ENCODE measurements at regions not wholly inside any gene's neighbourhood (a gene's known extent, or its start where the extent isn't known, plus 50 kb on each side); places are given as distances from the start of the nearest gene placed in this dataset.

DNA sequence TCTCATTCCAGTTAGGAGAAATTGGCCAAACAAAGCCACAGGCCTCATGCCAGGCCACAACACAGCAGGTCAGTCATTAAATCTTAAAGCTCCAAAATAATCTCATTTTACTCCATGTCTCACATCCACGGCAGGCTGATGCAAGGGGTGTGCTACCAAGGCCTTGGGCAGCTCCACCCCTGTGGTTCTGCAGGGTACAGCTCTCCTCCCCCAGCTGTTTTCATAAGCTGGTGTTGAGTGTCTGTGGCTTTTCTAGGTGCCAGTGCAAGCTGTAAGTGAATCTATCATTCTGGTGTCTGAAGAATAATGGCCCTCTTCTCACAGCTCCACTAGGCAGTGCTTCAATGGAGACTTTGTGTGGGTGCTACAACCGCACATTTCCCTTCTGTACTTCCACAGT is 949.2 kb downstream of the TECRL start:
- DNase-seq, result no peak

DNA sequence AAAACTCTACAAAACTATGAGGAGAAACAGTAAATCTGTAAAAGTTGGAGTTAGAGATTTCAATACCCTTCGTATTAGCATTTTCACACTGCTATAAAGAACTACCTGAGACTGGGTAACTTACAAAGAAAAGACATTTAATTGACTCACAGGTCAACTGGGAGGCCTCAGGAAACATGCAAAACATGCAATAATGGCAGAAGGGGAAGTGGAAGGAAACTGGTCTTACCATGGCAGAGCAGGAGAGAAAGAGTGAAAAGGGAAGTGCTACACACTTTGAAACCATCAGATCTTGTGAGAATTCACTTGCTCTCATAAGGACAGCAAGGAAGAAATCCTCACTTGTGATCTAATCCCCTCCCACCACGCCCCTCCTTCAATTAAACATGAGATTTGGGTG is 949.9 kb downstream of the TECRL start:
- DNase-seq, result no peak

DNA sequence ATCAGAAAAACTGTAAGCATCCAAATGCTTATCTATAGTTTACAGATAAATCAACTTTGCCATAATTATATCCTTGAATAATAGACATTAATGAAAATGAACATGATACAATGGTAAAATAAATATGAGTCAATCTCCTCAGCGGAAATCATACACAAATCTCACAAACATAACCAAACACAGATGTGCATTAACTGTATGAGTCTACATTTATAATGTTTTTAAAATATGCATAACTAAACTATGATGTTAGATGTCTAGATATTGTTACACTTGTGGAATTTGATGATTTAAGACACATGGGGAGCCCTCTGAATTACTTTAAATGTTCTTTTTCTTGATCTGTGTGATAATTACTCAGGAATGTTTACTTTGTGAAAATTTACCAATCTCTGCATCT is 951.2 kb downstream of the TECRL start:
- no peak for DNase-seq

DNA sequence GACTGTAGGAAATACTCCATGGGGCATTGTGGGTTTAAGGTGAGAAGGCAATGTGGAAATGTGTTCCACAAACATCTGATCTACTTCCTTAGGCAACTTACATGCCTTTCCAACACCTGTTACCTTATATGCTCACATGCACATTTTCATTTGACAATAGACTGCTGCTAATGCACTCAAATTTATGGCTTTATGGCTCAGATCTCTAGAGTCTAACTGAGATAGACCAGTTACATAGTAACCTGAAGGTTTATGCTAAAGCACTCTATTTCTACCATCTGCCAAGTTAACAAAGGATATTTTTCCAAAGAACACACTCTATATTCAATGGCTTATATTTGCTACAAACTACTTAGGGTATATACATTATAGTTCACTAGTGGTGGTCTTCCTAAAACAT is 969.0 kb downstream of the TECRL start:
- DNase-seq, result no peak

DNA sequence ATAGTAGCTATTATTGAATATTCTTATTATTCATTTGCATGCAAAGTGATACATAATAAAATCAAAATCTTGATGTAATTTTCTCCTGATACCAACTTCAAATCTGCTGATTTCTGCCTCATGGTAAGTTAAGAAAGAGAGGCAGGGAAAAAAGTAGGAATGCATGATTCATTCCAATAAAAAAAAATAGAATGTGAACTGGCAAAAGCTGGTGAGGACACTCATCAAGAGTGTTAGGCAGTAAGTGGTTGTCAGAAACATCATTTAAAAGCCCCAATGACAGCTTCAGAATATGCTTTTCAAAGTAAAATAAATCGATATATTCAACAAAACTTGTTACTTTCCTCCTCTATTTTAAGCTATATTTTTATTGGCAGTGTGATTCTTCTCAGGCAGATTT is 979.1 kb downstream of the TECRL start:
- no peak for DNase-seq

DNA sequence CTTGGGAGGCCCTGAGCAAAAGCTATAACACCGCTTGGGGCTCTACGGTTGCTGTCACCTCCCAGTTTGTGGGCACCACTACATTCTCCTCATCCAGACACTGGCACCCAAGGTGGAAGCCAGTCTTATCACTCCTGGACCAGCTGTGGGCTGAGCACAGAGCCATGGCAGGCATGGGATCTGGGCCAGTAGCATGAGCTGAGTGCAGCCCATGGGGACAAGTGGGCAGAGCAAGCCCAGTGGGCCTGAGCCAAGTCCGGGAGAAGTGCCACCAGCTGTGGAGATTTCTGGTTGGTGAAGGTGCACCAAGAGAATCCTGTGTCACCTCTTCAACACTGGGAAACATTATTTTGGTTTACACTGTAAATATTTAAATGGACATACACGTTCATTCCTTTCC is 1013.0 kb downstream of the TECRL start:
- no peak for DNase-seq

DNA sequence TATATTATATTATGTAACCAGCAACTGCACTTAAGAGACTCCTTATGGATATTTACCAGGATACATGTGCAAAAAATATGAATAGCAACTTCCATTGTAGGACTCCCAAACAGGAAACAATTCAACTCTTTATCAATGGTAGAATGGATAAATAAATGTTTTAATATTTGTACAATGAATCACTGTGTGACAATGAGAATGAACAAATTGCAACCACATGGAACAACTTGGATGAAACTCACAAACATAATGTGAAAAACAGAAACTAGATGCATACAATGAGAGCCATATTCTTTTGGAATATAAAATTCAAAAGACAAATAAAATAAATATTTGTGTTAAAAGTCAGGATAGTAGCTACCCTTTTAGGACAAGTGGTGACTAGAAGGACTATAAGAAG is 1015.7 kb downstream of the TECRL start:
- DNase-seq, result no peak

DNA sequence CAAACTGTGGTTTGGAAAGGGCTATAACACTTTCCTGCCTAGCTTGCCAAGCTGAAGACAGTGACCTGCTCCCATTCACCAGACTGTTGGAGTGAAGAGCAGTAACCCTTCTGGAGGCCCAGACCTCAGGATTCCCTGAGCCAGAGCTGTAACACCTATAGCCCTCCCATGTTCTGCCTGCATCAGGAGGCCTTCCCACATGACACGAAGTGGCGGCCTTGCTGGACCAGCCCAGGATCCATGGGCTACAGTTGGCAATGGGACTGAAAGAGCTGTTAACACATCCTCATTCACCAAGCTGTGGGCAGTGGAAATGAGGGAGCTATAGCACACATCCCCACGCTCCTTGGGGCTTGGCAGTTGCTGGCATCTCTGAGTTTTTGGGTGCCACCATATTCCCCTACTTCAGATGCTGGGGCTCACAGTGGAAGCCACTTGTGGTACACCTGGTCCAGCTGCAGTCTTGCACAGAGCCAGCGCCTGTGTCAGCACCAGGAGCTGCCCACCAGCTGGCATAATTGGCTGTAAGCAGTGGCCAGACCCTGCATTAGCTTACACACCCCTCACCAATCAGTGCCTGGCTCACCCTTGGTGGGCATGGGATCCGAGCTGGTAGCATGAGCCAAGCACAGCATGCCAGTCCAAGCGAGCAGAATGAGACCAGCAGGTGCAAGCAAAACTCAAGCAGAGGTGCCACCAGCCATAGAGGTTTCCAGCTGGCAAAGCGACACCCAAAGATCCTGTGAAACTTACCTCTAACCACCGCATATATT is 1029.3 kb downstream of the TECRL start:
- no peak for DNase-seq

DNA sequence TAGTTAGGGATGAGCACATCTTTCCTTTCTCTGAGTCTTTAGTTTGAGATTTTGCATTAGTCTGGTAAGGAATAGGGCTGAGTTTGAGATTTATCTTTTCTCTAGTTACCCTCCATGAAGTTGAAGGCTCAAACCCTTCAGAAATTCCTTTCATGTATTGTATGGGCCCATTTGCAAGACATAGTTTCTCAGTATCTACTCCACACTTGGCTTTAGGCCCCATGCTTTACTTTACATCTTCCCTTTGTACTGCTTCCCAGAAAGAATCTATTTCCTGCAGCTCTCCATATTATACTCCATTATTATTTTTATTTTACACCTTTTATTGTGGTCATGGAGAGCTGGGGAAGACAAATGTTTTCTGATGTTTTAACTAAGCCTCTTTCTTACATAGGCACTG is 1038.2 kb downstream of the TECRL start:
- no peak for DNase-seq

DNA sequence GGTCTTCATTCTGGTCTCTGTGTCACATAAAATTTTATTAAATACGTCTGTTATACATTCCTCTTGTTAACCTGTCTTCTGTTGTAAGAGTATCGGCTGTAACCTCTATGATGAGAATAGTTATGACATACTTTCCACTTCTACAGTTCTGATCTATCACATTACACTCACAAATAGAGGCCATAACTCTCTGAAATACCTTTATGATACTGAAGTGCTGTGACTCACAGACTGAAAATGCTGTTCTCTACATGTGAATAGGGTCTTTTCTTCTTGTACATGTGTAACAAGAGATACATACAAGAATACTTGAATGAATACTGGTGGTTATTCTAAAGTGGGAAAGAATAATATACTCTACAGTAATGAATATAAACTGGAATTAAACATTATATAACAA is 1047.6 kb downstream of the TECRL start:
- no peak for DNase-seq

DNA sequence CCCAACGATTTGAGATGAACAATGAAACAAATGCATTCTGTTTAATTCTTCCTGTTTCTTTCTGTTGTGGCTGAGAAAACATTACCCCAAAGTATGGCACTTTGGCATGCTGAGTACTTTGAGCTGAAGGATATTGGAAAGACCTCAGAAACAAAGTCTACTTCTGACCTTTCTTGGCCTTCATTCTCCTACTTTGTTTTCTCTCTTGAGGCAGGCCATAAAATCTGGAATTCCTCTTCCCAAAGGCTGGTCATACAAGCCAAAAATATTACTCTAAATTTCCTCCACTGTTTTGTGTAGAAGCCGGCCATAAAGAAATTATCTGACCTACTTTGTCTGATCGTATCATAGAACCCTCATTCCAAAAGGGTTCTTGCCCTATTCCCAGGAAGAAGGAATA is 1048.2 kb downstream of the TECRL start:
- no peak for DNase-seq

DNA sequence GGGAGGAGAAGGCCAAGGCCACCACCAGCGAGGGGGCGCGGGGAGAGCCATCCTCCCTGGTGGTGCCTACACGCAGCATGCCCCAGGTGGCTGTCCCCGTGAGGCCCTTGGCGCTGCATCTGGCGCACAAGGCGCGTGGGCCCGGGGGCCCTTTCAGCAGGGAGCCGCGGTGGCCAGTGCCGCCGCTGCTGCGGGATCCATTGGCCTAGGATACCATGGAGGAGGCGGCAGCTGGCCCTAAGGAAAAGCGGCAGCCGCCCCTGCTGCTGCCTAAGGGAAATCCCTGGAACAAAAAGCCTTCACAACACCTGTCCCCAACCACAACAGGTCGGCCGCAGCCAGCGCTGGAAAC is 1059.6 kb downstream of the TECRL start:
- no peak for DNase-seq

DNA sequence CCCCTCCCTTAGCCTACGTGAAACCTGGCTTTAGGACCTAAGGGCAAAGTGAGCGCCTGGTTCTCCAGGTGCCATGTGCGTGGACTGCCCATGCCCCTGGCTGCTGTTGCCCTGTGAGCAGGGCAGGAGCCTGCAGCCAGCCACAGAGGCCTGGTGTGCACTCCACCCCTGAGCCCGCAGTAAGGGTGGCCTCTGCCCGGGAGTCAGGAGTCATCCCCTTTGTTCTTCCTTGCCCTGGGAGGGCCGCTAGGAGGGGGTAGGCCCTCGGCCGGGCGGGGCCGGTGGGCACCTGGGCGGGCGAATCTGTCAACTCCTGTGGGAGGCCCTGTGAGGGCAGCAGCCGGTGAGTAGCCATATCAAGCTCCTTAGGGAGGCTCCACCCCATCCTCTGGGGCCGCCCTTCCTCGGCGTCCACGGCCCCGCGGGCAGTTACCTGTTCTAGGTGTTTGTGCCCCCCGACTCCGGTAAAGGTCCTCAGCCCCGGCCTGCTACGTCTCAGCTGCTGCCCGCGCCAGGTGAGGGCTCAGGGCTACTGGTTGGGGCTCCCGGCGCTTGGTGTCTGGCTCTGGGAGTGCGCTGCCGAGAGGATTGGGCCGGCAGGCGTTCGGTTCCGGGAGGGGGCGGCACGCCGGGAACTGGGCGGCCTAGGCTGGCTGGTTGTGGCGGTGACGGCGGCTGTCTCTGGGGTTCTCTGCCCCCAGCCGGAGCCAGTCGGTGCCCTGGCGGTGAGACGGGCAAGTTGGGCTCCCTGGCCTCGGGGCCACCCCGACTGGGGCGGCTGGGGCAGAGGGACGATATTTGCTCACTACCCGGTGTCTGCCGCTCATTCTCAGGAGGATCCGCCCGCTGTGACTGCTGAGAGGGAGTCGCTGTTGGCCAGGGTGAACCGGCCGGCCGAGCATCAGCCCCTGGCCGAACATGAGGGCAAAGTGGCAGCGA is 1060.2 kb downstream of the TECRL start:
- DNase-seq, result no peak

DNA sequence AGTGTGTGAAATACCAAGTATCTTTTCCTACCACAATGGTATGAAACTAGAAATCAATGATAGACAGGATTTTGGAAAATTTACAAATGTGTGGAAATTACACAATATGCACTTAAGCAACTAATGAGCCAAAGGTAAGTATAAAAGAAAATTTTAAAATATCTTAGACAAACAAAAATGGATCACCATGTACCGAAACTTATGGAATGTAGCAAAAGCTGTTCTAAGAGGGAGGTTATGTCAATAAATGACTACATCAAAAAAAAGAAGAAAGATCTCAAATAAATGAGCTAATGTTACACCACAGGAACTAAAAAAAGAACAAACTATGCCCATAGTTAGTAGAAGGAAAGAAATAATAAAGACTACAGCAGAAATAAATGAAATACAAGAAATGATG is 1084.1 kb downstream of the TECRL start:
- DNase-seq, result no peak

DNA sequence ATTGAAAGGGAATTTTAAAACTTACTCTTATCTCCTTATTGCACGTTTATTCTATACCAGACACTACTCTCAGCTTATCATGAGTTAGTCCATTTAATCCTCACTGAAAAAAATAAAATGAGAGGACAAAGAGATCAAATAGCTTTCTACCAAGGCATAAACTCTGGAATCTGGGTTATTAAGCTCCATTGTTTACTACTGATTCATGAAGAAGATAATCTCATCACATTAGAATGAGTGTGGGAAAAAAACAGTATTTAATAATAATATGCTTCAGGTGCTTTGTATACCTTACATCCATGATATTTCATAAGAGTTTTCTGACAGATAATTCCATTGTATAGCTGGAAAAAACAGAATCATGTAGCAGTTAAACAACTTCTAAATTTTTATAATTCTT is 1092.6 kb downstream of the TECRL start:
- no peak for DNase-seq

DNA sequence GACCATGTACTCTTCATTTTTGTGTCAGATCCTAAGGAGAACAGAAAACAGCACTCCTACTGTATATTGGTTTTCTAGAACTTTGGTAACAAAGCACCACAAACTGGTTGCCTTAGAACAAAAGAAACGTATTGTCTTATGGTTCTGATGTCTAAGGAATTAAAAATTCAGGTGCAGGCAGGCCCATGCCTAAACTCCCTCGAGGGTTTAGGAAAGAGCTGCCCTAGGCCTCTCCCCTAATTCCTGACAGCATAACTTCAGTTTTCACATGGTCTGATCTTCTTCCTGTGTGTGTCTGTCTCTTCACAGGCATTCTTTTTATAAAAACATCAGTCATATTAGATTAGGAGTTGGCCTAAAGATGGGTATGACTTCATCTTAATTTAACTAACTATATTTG is 1093.6 kb downstream of the TECRL start:
- DNase-seq, result no peak

DNA sequence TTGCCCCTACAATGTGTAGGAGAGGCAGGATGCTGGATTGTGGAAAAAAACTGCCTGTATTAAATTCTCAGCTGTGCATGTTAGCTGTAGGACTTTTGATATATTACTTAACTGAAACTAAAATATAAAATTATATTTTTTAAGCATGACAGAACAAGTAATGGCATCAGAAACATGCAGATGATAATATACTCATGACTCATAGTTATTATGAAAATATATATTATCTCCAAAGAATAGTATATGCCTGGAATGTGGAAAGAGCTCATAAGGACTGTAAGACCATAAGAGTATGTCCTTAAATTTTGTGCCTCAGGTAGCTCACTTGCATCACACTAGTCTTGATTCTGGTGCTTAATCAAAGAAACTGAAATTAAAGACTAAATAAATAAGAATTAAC is 1100.6 kb downstream of the TECRL start:
- no peak for DNase-seq

DNA sequence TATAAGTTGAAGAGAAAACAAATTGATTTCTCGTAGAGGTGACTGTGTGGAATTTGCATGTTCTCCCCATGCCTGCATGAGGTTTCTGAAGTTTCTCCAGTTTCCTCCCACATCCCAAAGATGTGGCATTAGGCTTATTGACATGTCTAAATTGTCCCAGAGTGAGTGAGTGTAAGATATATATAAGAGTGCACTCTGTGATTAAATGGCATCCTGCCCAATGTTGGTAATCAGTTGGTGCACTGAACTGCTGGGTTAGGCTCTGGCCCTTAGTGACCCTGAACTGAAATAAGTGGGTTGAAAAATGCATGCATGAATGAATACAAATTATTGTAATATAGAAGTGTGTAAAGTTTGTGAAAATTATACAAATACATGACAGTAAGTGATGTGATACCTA is 1106.5 kb downstream of the TECRL start:
- no peak for DNase-seq

DNA sequence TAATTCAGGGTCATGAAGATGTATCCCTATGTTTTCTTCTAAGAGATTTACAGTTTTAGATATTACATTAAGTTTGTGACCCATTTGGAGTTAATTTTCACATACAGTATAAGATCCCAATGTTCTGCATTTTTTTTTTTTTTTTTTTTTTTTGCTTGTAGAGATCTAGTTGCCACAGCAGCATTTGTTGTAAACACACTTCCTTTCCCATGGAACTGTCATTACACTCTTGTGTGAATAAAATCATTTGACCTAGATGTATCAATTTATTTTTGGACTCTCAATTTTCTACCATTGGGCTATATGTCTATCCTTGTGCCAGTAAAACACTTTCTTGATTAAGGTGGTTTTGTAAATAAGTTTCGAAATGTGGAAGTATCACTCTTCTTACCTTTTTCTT is 1107.2 kb downstream of the TECRL start:
- no peak for DNase-seq

DNA sequence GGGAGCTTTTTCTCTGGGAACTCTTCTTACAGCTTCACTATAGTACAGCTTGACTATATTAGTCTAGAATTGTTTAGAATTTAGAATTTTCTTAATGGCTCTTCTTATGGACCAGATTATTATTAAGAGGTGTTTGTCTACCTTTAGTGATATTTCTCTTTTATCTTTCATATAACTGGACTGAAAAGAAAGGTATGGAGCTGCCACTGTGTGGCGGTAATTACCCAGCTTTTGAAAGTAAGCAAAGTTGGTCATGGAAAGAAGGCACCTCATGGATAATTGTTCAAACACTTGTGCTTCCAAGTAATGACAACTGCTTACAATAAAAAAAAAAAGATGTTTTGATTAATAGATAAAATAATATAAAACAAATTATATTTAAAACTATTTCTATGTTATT is 1112.5 kb downstream of the TECRL start:
- no peak for DNase-seq

DNA sequence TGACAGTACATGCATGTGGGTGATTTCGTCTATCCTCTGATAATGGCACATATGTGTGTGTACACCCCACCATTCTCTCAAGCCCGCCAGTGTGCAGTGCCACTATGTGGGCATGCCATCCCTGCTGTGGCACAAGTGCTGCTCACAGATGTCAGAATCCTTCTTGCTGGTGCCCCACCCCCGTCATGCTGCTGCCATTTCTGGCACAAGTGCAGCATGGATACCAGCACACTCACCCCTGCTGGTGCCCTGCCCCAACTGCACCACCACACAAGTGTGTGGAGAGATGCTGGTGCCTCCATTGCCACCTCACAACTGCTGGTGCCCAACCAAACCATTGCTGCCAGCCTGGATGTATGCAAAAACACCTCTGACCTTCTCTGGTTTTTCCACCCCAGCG is 1133.8 kb downstream of the TECRL start:
- DNase-seq, result no peak

DNA sequence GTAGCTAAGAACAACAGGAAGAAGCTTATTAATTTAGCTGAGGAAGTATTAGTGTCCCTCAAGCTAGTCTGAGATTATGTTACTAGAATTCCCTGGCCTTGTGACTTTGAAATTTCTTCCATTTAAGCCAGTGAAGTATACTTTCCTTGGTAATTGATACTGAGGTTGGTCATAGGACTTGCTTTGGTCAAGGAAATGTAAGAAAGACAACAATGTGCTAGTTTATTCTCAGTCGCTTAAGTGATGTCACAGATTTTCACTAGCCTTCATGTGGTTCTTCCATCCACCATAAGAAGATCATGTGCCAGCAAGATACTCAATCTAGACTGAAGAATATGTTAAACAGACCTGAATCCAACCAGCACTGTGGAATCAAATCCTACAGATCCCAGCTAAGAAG is 1140.1 kb downstream of the TECRL start:
- DNase-seq, result no peak

DNA sequence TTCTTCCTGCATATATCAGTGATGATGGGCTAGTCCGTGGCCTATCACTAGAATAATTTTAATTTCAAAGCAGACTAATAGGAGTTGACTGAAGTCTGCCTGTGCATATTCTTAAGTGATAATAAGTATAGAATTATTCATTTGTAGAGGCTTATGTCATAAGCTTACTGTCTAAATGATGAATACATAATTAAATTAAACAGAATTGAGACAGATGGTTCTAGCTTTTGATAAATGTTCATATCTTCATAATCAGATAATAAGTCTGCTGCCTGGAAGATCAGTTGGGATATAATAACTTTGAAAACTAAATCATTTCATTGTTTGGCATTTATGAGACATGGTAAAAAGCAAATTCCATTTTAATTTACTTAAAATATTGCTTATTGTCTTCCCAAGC is 1175.6 kb downstream of the TECRL start:
- no peak for DNase-seq

DNA sequence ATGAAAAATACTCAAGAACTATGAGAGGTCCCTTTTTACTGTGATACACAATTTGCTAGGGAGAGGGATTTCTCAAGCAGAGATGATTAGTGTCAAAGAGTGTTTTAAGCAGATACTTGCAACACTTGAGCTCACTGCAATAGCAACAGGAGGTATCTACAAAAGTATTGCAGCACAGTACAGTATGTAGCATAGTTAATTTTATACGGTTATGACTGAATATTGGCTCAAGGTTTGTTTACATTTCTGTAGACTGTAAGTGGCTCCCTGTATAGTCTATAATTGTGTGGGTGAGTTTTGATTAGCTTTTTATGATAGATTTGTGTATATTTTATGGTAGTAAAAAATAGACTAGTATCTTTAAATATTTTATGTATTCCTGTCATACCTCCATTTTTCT is 1177.2 kb downstream of the TECRL start:
- DNase-seq, result no peak

DNA sequence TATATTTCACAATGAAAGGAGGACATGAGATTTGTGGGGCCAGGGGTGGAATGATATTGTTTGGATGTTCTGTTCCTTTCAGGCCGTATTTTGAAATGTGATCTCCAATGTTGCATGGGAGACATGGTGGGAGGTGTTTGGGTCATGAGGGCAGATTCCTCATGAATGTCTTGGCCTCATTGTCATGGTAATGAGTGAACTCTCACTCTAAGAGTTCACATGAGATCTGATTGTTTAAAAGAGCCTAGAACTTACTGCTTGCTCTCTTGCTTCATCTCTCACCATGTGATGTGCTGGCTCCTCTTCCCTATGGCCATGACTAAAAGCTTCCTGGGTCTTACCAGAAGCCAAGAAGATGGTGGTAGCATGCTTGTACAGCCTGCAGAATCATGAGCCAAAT is 1183.0 kb downstream of the TECRL start:
- DNase-seq, result no peak
